Parathyroid adenoma (tissue), 2 donors: ENCODE measurements at regions not wholly inside any gene's neighbourhood (a gene's known extent, or its start where the extent isn't known, plus 50 kb on each side); places are given as distances from the start of the nearest gene placed in this dataset.
A peak's percentile ranks its signal among the peaks of the same experiment; 100 is the strongest.

Experiments used
- H2AFZ ChIP-seq: fragments of 300-600 bp; sonication (generic); one replicate; pipeline ENCODE4 v1.7.0; 2017; ENCODE audit warnings: antibody characterized with exemption, mild to moderate bottlenecking
- H3K27ac ChIP-seq: fragments of 300-600 bp; sonication (generic); one replicate; pipeline ENCODE4 v1.7.0; 2017
- H3K27me3 ChIP-seq: fragments of 300-600 bp; sonication (generic); one replicate; pipeline ENCODE4 v1.7.0; 2017; ENCODE audit warnings: low read length; ENCODE audit not compliant: control insufficient read depth, insufficient read depth
- H3K36me3 ChIP-seq: fragments of 300-600 bp; sonication (generic); one replicate; pipeline ENCODE4 v1.7.0; 2017; ENCODE audit warnings: low read length; ENCODE audit not compliant: control insufficient read depth, insufficient read depth
- H3K4me1 ChIP-seq: fragments of 300-600 bp; sonication (generic); one replicate; pipeline ENCODE4 v1.7.0; 2017; ENCODE audit warnings: control low read depth
- H3K4me2 ChIP-seq: fragments of 300-600 bp; sonication (generic); one replicate; pipeline ENCODE4 v1.7.0; 2017; ENCODE audit warnings: low read length
- H3K4me3 ChIP-seq: fragments of 300-600 bp; sonication (generic); one replicate; pipeline ENCODE4 v1.7.0; 2017; ENCODE audit warnings: low read depth, low read length
- H3K79me2 ChIP-seq: fragments of 300-600 bp; sonication (generic); one replicate; pipeline ENCODE4 v1.7.0; 2017; ENCODE audit warnings: control low read depth
- H3K9ac ChIP-seq: fragments of 300-600 bp; sonication (generic); one replicate; pipeline ENCODE4 v1.7.0; 2017; ENCODE audit warnings: mild to moderate bottlenecking
- H3K9me3 ChIP-seq: fragments of 300-600 bp; sonication (generic); one replicate; pipeline ENCODE4 v1.7.0; 2017; ENCODE audit warnings: low read length; ENCODE audit not compliant: control insufficient read depth
- TF ChIP-seq, protein P1 (sequence below): fragments of 300-600 bp; sonication (generic); IDR thresholded peaks from one replicate; pipeline ENCODE4 v1.7.0; 2017; ENCODE audit warnings: antibody characterized with exemption, mild to moderate bottlenecking
- donor health status: primary hyperparathyroidism.

DNA sequence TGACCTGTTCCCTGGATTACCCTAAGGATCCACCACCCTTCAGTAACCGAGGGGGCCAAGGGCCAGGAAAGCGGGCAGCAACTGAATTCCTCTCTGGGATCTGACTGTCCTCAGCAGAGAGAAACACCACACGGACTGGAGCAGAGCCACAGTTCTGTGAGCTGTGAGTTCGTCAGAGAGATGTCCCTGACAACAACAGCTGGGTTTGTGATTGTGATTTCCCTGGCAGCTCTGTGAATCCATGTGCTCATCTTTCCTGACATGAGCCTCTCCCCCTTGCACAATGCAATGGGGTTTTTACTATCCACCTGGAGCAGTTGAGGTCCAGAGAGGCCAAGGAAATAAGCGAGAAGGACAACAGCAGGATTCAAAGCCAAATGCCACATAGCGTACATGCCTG lies 69.4 kb upstream of the AMPD3 start:
- no peak overlapping the region for H3K4me3 ChIP-seq

DNA sequence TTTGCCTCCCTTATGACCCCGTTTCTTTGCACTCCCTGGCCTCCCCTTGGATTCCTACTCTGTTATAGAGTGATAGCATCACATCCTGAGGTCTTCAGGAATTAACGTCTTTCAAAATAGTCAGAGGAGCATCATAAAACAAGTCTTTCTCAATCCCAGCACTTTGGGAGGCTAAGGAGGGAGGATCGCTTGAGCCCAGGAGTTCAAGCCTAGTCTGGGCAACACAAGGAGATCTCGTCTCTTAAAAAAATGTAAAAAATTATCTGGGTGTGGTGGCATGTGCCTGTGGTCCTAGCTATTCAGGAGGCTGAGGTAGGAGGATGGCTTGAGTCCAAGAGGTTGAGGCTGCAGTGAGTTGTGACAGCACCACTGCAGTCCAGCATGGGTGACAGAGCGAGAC lies 68.7 kb upstream of the AMPD3 start:
- Histone ChIP-seq H3K9me3 (no peaks in the 10 kb centered on the region), H2AFZ (no peak overlapping the region), H3K4me3 (no peak overlapping the region), H3K9ac (no peak overlapping the region), H3K27ac (no peak overlapping the region), H3K79me2 (no peaks in the 10 kb centered on the region), H3K36me3 (no peaks in the 10 kb centered on the region), H3K4me1 (peaks cover 7% of the 10 kb centered on the region), H3K27me3 (no peaks in the 10 kb centered on the region), H3K4me2 (no peak overlapping the region)
- TF ChIP-seq, protein P1, sequence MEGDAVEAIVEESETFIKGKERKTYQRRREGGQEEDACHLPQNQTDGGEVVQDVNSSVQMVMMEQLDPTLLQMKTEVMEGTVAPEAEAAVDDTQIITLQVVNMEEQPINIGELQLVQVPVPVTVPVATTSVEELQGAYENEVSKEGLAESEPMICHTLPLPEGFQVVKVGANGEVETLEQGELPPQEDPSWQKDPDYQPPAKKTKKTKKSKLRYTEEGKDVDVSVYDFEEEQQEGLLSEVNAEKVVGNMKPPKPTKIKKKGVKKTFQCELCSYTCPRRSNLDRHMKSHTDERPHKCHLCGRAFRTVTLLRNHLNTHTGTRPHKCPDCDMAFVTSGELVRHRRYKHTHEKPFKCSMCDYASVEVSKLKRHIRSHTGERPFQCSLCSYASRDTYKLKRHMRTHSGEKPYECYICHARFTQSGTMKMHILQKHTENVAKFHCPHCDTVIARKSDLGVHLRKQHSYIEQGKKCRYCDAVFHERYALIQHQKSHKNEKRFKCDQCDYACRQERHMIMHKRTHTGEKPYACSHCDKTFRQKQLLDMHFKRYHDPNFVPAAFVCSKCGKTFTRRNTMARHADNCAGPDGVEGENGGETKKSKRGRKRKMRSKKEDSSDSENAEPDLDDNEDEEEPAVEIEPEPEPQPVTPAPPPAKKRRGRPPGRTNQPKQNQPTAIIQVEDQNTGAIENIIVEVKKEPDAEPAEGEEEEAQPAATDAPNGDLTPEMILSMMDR: no peak

More for the DNA sequence above, 69.4 kb upstream of the AMPD3 start:
- no peak overlapping the region for H3K9ac ChIP-seq
- no peaks in the 10 kb centered on the region for H3K36me3 ChIP-seq
- H3K27me3 ChIP-seq: no peaks in the 10 kb centered on the region
- no peaks in the 10 kb centered on the region for H3K9me3 ChIP-seq
- no peak overlapping the region for H3K27ac ChIP-seq
- H3K4me1 ChIP-seq: peaks cover 4% of the 10 kb centered on the region
- H3K4me2 ChIP-seq: no peak overlapping the region
- H2AFZ ChIP-seq: no peak overlapping the region
- no peaks in the 10 kb centered on the region for H3K79me2 ChIP-seq
- TF ChIP-seq, protein P1: no peak

DNA sequence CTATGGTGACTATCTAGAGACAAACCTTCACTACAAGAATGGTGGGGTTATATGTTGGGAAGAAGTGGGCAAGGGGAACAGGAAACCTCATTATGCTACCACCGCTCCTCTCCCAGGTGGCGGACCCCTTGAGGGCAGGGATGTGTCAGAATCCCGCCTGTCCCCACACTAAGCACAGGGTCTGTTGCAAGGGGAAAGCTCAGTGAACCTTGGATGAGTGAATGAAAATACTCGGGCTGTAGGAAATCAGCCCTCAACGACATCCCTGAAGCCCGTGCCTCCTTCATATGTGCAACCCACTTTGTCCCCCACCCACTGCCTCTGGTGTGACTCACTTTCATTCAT lies 68.2 kb upstream of the AMPD3 start:
- H3K9ac ChIP-seq: no peak overlapping the region
- H3K4me1 ChIP-seq: peaks cover 7% of the 10 kb centered on the region
- no peak overlapping the region for H3K4me2 ChIP-seq
- H3K4me3 ChIP-seq: no peak overlapping the region
- no peak overlapping the region for H3K27ac ChIP-seq
- no peak overlapping the region for H2AFZ ChIP-seq
- no peaks in the 10 kb centered on the region for H3K9me3 ChIP-seq
- no peaks in the 10 kb centered on the region for H3K27me3 ChIP-seq
- TF ChIP-seq, protein P1: no peak
- no peaks in the 10 kb centered on the region for H3K36me3 ChIP-seq
- no peaks in the 10 kb centered on the region for H3K79me2 ChIP-seq

DNA sequence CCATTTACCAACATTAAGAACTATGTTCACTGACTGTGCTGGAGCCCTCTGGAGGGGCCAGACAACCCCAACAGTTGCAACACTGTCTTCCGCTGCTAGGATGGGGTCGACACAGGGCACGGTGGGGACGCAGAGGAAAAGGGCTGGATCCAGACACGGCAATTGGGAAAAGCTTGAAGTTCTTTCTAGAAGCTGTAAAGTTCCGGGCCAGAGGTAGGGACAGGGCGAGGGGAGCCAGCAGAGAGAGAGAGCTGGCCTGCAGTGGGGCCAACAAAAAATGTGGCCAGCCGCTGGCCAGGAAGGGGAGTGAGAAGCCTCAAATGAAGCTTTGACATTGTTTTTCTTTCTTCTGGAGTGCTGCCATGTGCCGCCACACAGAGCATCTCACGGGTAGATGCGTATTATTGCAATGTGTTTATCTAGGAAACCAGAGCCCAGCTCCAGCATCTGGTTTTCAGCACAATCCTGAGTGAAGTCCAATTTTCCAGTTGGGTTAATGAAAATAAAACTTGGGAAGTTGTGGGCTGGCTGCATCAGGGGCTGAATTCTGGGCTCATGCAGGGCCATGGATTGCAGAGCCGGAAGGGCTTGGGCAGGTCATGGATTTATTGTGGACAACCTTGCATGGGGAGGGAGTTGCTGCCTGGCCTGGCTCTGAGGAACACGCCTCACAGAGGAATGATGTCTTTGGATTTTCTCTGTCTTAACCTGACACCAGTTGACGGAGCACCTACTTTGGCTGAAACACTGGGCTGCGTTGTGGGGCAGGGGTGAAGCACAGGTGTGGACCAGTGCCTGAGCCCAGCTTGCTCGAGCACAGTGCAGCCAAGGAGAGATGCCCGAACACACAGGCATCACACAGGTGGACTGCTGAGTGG lies 67.6 kb upstream of the AMPD3 start:
- Histone ChIP-seq H3K4me3 (no peak overlapping the region), H3K9me3 (no peaks in the 10 kb centered on the region), H3K27me3 (no peaks in the 10 kb centered on the region), H3K4me2 (no peak overlapping the region), H3K9ac (no peak overlapping the region), H3K36me3 (no peaks in the 10 kb centered on the region), H2AFZ (peak overlapping the region; percentile 46), H3K4me1 (peaks cover 7% of the 10 kb centered on the region), H3K79me2 (no peaks in the 10 kb centered on the region), H3K27ac (peak overlapping the region; percentile 59)
- TF ChIP-seq, protein P1: no peak

DNA sequence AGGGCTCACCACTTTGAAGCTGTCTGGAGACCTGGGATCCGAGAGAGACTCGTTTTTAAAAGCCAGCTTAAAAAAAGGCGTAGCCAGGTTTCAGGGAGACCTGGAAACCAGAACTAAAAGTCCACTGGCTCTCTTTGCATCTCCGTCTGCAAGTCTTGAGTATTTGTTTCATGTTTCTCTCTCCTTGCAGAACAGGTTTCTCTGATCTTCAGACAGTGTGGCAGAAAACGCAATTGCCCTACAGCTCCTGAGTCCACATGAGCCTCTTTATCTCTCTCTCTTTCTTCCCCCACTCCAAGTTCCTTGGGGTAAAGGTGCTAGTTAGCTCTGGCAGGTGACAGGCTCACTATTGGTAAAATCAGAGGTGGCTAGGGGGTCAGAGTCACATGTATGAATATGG lies 67.0 kb upstream of the AMPD3 start:
- Histone ChIP-seq H3K9ac (no peak overlapping the region), H3K4me1 (peaks cover 7% of the 10 kb centered on the region), H3K4me2 (no peak overlapping the region), H3K9me3 (no peaks in the 10 kb centered on the region), H3K27ac (peak overlapping the region; percentile 59), H3K36me3 (no peaks in the 10 kb centered on the region), H3K4me3 (no peak overlapping the region), H3K27me3 (no peaks in the 10 kb centered on the region), H3K79me2 (no peaks in the 10 kb centered on the region), H2AFZ (no peak overlapping the region)
- TF ChIP-seq, protein P1: no peak
